ENCODE measurements at regions not wholly inside any gene's neighbourhood (a gene's known extent, or its start where the extent isn't known, plus 50 kb on each side); places are given as distances from the start of the nearest gene placed in this dataset.

DNA sequence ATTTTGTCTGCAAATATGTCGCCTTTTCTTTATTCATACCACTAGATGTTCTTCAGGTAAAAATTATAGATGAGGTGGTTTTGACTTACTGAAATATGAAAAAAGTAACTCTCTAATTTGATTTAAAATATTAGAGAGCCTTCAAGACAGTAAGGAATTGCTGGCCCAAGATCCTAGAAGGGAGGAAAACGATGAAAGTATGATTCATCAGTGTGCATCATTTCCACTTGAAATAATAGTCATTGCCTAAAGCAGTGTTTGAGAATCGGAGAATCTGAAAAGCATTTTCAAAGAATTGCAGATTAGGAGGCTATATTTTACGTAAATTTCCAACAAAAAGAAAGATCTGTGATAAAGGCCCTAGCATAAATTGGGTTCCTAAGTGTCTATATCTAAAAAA lies 1707.9 kb upstream of the PRR20A start:
- DNase-seq (ENCODE audit: low read depth), result peak; percentile 51

DNA sequence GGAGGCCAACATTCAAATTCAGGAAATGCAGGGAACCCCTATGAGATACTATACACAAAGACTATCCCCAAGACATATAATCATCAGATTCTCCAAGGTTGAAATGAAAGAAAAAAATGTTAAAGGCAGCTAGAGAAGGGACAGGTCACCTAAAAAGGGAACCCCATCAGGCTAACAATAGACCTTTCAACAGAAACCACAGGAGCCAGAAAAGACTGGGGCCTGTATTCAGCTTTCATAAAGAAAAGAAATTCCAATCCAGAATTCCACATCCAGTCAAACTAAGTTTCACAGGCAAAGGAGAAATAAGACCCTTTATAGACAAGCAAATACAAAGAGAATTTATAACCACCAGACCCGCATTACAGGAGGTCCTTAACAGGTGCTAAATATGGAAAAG lies 1703.6 kb upstream of the PRR20A start:
- DNase-seq (ENCODE audit: low read depth), result no peak

- no peak for DNase-seq (ENCODE audit: low read depth)
Measured at GRCh38 chr13:55439450-55439849, 1701.3 kb upstream of the PRR20A start.

- no peak for DNase-seq (ENCODE audit: low read depth)
Measured at GRCh38 chr13:55440465-55441085, 1700.1 kb upstream of the PRR20A start.

DNA sequence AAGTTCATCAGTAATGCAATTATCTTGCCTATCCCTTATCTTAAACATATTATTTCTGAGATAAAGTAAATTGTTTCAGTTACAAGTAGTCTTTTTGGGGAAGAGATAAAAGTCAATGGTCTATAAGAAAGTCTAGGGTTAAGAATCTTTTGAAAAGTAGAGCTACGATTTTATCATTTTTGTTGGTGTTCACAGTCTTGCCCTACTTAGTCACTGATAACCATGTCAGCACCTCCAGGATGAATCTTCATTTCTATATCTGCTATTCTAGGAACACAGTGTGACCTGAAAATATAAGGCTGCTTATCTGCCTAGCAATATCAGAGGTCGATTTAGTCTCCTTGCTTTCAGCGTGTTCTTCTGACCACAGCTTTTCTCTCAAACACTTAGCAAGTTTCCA lies 1676.5 kb upstream of the PRR20A start:
- DNase-seq (ENCODE audit: low read depth), result no peak

- no peak for DNase-seq (ENCODE audit: low read depth)
Measured at GRCh38 chr13:55467476-55467875, 1673.2 kb upstream of the PRR20A start.

DNA sequence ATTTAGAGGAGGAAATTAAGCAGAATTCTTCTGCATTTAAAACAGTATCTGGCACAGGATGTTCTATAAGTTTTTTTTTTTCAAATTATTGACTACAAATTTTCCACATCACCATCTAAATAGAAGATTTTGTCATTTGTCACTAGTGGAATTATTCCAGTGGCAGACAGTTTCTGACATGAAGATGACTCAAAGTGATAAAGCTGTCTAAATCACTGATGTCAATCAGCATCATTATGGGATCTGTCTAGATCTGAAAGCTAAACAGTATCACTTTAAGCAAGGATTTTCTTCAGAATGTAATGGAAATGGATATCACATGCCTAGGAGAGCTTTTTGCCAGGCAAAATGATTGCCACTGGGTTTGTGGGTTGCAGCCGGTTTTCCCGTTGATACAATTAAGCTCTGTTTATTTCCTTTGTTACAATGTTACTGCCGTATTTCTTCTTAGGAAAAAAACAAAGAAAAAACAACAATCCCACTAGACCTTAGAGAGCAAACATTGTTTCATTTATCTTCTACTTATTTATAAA lies 1657.0 kb upstream of the PRR20A start:
- no peak for DNase-seq (ENCODE audit: low read depth)

- DNase-seq (ENCODE audit: low read depth), result no peak
Measured at GRCh38 chr13:55493297-55493696, 1647.4 kb upstream of the PRR20A start.

DNA sequence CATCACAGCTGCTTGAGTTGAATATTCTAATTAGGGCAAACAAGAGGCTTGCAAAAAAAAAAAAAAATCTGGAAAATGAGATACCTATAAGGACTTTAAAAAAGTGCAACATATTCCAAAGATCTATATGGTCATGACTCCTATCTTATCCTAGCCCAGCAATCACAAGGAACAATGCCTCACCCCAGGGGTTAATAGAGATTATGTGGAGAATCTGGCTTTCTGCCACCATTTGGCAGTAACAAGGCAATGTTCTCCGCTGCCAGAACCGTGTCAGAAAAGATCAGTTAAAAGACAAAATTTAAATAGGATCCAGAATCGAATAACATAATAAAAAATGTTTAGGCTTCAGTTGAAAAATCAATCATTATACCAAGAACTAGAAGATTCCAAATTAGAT lies 1643.2 kb upstream of the PRR20A start:
- DNase-seq (ENCODE audit: low read depth), result no peak

DNA sequence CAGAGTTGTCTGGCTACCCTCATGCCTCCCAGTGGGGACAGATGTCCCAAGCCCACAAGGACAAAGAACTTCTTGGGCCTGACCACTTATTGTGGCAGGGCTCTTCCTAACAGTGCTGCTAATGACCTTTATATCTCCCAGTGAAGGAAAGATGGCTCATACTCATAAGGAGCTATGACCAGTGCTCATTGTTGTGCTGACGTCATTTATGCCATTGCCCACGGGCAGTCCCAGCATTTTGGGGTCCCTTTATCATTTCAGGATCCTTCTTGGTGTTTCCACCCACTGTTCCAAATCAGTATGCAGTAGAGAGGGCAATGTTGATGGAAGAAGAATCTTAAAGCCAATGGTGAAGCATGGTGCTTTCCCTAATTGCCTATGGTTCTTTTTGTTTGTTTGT lies 1640.0 kb upstream of the PRR20A start:
- DNase-seq (ENCODE audit: low read depth), result no peak

DNA sequence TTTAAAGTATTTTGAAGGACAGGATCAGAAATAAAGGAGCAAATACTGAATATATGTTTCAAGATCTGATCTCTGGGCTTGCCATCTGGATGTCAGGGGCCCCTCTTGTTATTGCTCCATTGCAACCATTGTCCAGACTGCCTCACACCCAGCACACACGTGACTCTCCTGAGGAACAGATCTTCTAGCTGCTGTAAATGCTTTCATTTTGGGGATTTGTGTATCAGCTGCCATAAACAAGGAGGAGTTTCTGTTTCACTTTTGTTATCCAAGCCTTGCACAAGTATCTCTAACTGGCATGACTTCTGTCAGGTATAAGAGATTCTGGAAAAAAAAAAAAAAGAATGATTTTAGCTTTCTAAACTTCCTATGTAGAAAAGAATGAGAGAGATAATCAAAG lies 1624.1 kb upstream of the PRR20A start:
- no peak for DNase-seq (ENCODE audit: low read depth)

- no peak for DNase-seq (ENCODE audit: low read depth)
Measured at GRCh38 chr13:55517312-55517711, 1623.4 kb upstream of the PRR20A start.

- no peak for DNase-seq (ENCODE audit: low read depth)
Measured at GRCh38 chr13:55528434-55528833, 1612.3 kb upstream of the PRR20A start.

- DNase-seq (ENCODE audit: low read depth), result no peak
Measured at GRCh38 chr13:55534306-55534705, 1606.4 kb upstream of the PRR20A start.

- no peak for DNase-seq (ENCODE audit: low read depth)
Measured at GRCh38 chr13:55538424-55538823, 1602.3 kb upstream of the PRR20A start.

GRCh38 chr13:55543053-55543452 lies 1597.7 kb upstream of the PRR20A start:
- no peak for DNase-seq (ENCODE audit: low read depth)

DNA sequence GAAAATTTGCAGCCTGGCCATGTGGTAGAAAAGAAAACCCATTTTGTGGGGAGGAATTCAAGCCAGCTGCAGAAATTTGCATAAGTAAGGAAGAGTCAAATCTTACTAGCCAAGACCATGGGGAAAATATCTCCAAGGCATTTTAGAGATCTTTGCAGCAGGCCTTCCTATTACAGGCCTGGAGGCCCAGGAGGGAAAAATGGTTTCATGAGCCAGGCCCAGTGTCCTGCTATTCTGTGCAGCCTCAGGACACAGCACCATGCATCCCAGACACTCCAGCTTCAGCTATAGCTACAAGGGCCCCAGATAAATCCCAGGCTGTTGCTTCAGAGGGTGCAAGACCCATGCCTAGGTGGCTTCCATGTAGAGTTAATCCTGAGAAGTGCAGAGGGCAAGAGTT lies 1590.1 kb upstream of the PRR20A start:
- DNase-seq (ENCODE audit: low read depth), result no peak

- no peak for DNase-seq (ENCODE audit: low read depth)
Measured at GRCh38 chr13:55553701-55554100, 1587.0 kb upstream of the PRR20A start.

DNA sequence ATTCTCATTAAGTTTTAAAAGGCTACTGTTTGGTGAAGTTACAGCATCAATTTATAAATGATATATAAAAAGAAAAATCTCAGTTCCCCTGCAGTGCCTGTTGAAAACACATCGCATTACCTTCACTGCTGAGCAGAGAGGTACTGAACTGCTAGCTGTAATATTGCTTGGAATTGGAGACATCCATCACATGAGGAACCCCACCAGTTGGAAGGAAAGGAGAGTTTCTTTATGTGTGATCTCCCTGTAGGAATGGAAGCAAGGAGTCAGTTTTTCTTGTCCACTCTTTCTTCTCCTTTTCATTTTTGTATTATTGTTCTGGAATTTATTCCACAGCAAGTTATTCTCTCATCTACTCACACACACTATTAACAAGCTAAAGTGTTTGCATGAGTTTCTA lies 1586.0 kb upstream of the PRR20A start:
- no peak for DNase-seq (ENCODE audit: low read depth)

DNA sequence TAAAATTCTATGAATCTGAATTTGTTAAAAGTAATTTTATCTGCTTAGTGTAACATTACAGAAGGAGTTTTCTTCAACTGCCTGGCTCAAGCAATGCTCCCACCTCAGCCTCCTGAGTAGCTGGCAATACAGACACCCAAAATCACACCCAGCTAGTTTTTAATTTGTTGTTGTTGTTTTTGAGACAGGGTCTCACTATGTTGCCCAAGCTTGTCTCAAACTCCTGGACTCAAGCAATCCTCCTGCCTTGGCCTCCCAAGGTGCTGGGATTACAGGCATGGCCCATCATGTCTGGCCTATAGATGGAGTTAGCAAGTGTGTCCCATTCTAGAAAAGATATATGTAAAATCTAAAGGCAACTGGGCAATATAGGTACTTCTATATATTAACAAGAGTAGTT lies 1580.4 kb upstream of the PRR20A start:
- DNase-seq (ENCODE audit: low read depth), result no peak

GRCh38 chr13:55563267-55563666 lies 1577.5 kb upstream of the PRR20A start:
- no peak for DNase-seq (ENCODE audit: low read depth)

DNA sequence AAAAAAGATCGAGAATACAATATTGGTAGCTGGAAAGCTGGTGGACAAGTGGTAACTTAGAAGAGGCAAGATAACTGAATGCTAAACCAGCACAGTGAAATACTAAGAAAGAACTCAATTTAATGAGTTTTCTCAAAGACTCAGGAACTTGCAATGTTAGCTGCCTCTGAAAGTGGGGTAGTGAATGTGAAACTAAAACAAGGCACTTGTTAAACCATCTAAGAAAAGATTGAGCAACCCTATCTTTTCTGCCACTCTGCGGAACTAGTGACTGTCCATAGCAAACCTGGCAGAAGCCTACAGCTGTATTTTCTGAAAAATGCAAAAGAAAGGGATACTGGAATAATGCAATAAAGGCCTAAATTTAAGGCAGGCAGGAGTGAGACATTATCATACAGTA lies 1574.4 kb upstream of the PRR20A start:
- DNase-seq (ENCODE audit: low read depth), result no peak

DNA sequence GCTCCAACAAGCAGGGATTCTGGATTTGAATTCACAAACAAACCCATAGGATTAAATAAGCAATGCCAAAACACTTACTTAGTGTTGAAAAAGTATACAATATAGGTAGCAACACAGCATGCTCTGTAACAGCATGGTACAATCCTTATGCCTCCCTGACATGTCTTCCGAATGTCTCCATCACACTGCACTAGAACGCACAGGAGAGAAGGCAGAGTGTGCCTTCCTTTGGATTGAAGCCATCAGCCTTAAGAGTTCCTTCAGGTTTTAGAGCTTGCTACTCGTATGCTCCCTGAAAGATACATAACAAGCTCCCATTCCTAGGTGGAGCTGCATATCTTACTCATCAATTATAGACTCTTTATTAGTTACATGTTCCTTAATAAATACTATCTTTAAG lies 1573.9 kb upstream of the PRR20A start:
- no peak for DNase-seq (ENCODE audit: low read depth)

Measured in HT1080 (cell line).